ENCODE measurements at regions not wholly inside any gene's neighbourhood (a gene's known extent, or its start where the extent isn't known, plus 50 kb on each side); places are given as distances from the start of the nearest gene placed in this dataset.

GRCh38 chr10:78909221-78909620 is 159.5 kb upstream of the ZMIZ1 start:
- DNase-seq (ENCODE audit: low spot score in 2 of 2): no peak
- no peaks in the 10 kb centered on the region for H3K36me3 ChIP-seq
- H3K27me3 ChIP-seq: no peaks in the 10 kb centered on the region
- H3K4me1 ChIP-seq: peaks cover 0 to 10% (median 2%) of the 10 kb centered on the region in 4 donors
- no peak overlapping the region for H3K4me3 ChIP-seq
- no peak overlapping the region for H3K27ac ChIP-seq
- no peaks in the 10 kb centered on the region for H3K9me3 ChIP-seq
- WGBS, 2 donors: 55 to 57% methylated on average over 6 of the region's 6 CpGs
- TF ChIP-seq CTCF (IDR thresholded peaks at IDR 0.05): no peak
- TF ChIP-seq POLR2A (IDR thresholded peaks at IDR 0.05): no peak
- TF ChIP-seq EP300 (IDR thresholded peaks at IDR 0.05): no peak

GRCh38 chr10:78910021-78910420 is 158.7 kb upstream of the ZMIZ1 start:
- DNase-seq (ENCODE audit: low spot score in 2 of 2): no peak
- TF ChIP-seq CTCF (IDR thresholded peaks at IDR 0.05) (no peak), POLR2A (IDR thresholded peaks at IDR 0.05) (no peak), EP300 (IDR thresholded peaks at IDR 0.05) (no peak)
- peaks cover 0 to 18% (median 3%) of the 10 kb centered on the region in 4 donors for H3K4me1 ChIP-seq
- no peaks in the 10 kb centered on the region for H3K36me3 ChIP-seq
- no peaks in the 10 kb centered on the region for H3K27me3 ChIP-seq
- H3K9me3 ChIP-seq: no peaks in the 10 kb centered on the region
- no peak overlapping the region for H3K27ac ChIP-seq
- WGBS, 2 donors: 89 to 95% methylated on average over 3 of the region's 3 CpGs
- no peak overlapping the region for H3K4me3 ChIP-seq

- Histone ChIP-seq H3K36me3 (no peaks in the 10 kb centered on the region), H3K27me3 (no peaks in the 10 kb centered on the region), H3K27ac (no peak overlapping the region), H3K4me1 (peaks cover 0 to 22% (median 5%) of the 10 kb centered on the region in 4 donors), H3K4me3 (no peak overlapping the region), H3K9me3 (no peaks in the 10 kb centered on the region)
- no peak for DNase-seq (ENCODE audit: low spot score in 2 of 2)
- no peak for TF ChIP-seq EP300 (IDR thresholded peaks at IDR 0.05)
- WGBS, 2 donors: 90 to 97% methylated on average over 2 of the region's 2 CpGs
Measured at GRCh38 chr10:78910476-78910875, 158.3 kb upstream of the ZMIZ1 start.

- 83 to 95% methylated on average over 2 to 7 of the region's 7 CpGs for WGBS, 2 donors
- peaks cover 0 to 24% (median 7%) of the 10 kb centered on the region in 4 donors for H3K4me1 ChIP-seq
- TF ChIP-seq CTCF (IDR thresholded peaks at IDR 0.05): no peak
- no peak for TF ChIP-seq POLR2A (IDR thresholded peaks at IDR 0.05)
- TF ChIP-seq EP300 (IDR thresholded peaks at IDR 0.05): no peak
- DNase-seq (ENCODE audit: low spot score in 2 of 2): no peak
- H3K27me3 ChIP-seq: no peaks in the 10 kb centered on the region
- no peak overlapping the region for H3K27ac ChIP-seq
- H3K4me3 ChIP-seq: no peak overlapping the region
- no peaks in the 10 kb centered on the region for H3K36me3 ChIP-seq
- no peaks in the 10 kb centered on the region for H3K9me3 ChIP-seq
Measured at GRCh38 chr10:78910886-78911285, 157.9 kb upstream of the ZMIZ1 start.

GRCh38 chr10:78911533-78912340 is 157.0 kb upstream of the ZMIZ1 start:
- Histone ChIP-seq H3K36me3 (no peaks in the 10 kb centered on the region), H3K9me3 (no peaks in the 10 kb centered on the region), H3K4me3 (no peak overlapping the region), H3K4me1 (peaks cover 0 to 30% (median 9%) of the 10 kb centered on the region in 4 donors), H3K27ac (no peak overlapping the region), H3K27me3 (no peaks in the 10 kb centered on the region)
- TF ChIP-seq CTCF (IDR thresholded peaks at IDR 0.05) (no peak), EP300 (IDR thresholded peaks at IDR 0.05) (no peak), POLR2A (IDR thresholded peaks at IDR 0.05) (no peak)
- 62 to 67% methylated on average over 8 to 10 of the region's 10 CpGs for WGBS, 2 donors
- no peak for DNase-seq (ENCODE audit: low spot score in 2 of 2)

Data from tibial nerve (tissue), 4 donors.